ENCODE measurements at regions not wholly inside any gene's neighbourhood (a gene's known extent, or its start where the extent isn't known, plus 50 kb on each side); places are given as distances from the start of the nearest gene placed in this dataset.
A peak's percentile ranks its signal among the peaks of the same experiment; 100 is the strongest.
"Not testable (repeated sequence)": the region's sequence is repeated elsewhere in the genome, so short reads cannot be mapped to it uniquely, and the experiment has no call there.

DNA sequence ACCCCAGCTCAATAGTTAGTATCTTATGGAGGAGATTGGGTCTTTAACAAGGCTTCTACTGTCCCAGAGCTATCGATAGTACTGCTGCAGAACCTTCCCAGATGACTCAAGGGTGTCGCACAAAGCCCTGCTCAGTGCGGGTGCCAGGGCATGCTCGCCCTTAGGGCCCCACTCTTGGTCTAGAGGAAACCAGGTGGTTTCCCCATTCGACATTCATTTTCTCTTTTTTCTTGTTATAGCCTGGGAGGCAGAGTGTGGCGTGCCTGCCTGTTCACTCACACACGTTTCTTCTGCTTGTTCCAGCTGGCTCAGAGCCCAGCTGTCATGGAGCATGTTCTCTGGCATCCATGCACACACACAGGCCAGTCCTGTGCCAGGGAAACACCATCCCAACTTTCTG, 144.5 kb downstream of the SMIM20 start:
- H3K4me3 ChIP-seq, result no peak overlapping the region
- H3K4me1 ChIP-seq, result no peaks in the 10 kb centered on the region
- no peak overlapping the region for H3K27ac ChIP-seq
- no peaks in the 10 kb centered on the region for H3K36me3 ChIP-seq
- H3K9me3 ChIP-seq, result no peaks in the 10 kb centered on the region
- H3K27me3 ChIP-seq, result no peaks in the 10 kb centered on the region
- H3K9ac ChIP-seq (ENCODE audit: low read depth in 2 of 2, low read length in 2 of 2), result no peak overlapping the region
- intact Hi-C loops (cut with DNase I), result no loop called here
- DNase-seq, result no peak
- TF ChIP-seq CTCF (IDR thresholded peaks at IDR 0.05), result no peak

GRCh38 chr4:26059391-26060154, 145.6 kb downstream of the SMIM20 start:
- no peaks in the 10 kb centered on the region for H3K9me3 ChIP-seq
- intact Hi-C loops (cut with DNase I), result no loop called here
- no peak overlapping the region for H3K27ac ChIP-seq
- H3K36me3 ChIP-seq, result no peaks in the 10 kb centered on the region
- DNase-seq, result no peak
- H3K9ac ChIP-seq (ENCODE audit: low read depth in 2 of 2, low read length in 2 of 2), result no peak overlapping the region
- no peaks in the 10 kb centered on the region for H3K27me3 ChIP-seq
- H3K4me3 ChIP-seq, result no peak overlapping the region
- no peaks in the 10 kb centered on the region for H3K4me1 ChIP-seq
- no peak for TF ChIP-seq CTCF (IDR thresholded peaks at IDR 0.05)

DNA sequence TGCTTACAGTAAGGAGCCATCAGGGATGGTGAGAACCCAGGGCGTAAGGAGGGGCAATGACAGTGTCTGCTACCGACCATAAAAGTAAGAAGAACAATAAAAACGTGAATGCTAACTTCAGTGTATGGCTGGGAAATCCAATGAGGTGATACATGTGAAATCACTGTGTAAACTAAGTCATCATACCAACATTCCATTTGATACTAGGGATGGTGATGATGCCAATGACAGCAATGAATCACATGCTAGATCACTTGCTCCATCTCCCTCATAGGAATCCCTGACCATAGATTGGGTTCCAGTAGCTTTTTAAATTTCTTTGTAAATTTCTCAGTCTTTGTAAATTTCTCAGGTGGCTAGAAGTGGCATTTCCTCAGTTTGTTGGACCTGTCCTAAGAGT, 146.3 kb downstream of the SMIM20 start:
- H3K27me3 ChIP-seq, result no peaks in the 10 kb centered on the region
- no peak overlapping the region for H3K27ac ChIP-seq
- H3K4me3 ChIP-seq, result no peak overlapping the region
- TF ChIP-seq CTCF (IDR thresholded peaks at IDR 0.05), result no peak
- no peaks in the 10 kb centered on the region for H3K4me1 ChIP-seq
- no peak overlapping the region for H3K9ac ChIP-seq (ENCODE audit: low read depth in 2 of 2, low read length in 2 of 2)
- no peaks in the 10 kb centered on the region for H3K36me3 ChIP-seq
- intact Hi-C loops (cut with DNase I), result no loop called here
- no peak for DNase-seq
- no peaks in the 10 kb centered on the region for H3K9me3 ChIP-seq

GRCh38 chr4:26061248-26061986, 147.4 kb downstream of the SMIM20 start:
- no peaks in the 10 kb centered on the region for H3K36me3 ChIP-seq
- no peaks in the 10 kb centered on the region for H3K9me3 ChIP-seq
- H3K9ac ChIP-seq (ENCODE audit: low read depth in 2 of 2, low read length in 2 of 2), result no peak overlapping the region
- no peaks in the 10 kb centered on the region for H3K27me3 ChIP-seq
- no peak for DNase-seq
- peak; percentile 51 for TF ChIP-seq CTCF (IDR thresholded peaks at IDR 0.05)
- H3K4me1 ChIP-seq, result no peaks in the 10 kb centered on the region
- intact Hi-C loops (cut with DNase I), result no loop called here
- no peak overlapping the region for H3K27ac ChIP-seq
- H3K4me3 ChIP-seq, result no peak overlapping the region

DNA sequence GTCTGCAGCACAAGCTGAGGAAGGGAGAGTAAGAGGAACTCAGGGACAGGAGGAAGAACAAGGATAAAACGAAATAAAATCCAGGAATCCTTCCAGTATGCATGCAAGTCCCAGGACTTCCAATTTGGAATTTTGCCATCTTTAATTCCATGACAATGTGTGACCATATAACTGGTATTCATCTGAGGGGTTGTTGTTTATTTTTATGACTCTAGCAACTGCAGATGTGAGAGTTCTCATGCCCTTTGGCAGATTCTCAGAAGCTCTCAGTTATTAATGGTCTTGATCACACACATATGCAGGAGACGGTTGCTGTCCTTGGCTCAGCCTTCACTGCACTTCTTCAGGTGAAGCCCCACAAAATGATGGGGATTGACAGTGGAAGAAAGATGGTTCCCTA, 148.2 kb downstream of the SMIM20 start:
- DNase-seq, result no peak
- no peak for TF ChIP-seq CTCF (IDR thresholded peaks at IDR 0.05)
- Histone ChIP-seq H3K27me3 (no peaks in the 10 kb centered on the region), H3K27ac (no peak overlapping the region), H3K9ac (ENCODE audit: low read depth in 2 of 2, low read length in 2 of 2) (no peak overlapping the region), H3K9me3 (no peaks in the 10 kb centered on the region), H3K36me3 (no peaks in the 10 kb centered on the region), H3K4me1 (no peaks in the 10 kb centered on the region), H3K4me3 (no peak overlapping the region)
- intact Hi-C loops (cut with DNase I), result no loop called here

- H3K4me3 ChIP-seq; H3K9ac ChIP-seq (ENCODE audit: low read depth in 2 of 2, low read length in 2 of 2); H3K36me3 ChIP-seq; intact Hi-C loops (cut with DNase I); DNase-seq; H3K4me1 ChIP-seq; H3K9me3 ChIP-seq; H3K27ac ChIP-seq; H3K27me3 ChIP-seq: not testable (repeated sequence)
These were observed 150.0 kb downstream of the SMIM20 start for GRCh38 chr4:26064009-26064408.

Data from colonic mucosa (tissue), 4 donors.